A549 (cell line): ENCODE measurements at regions not wholly inside any gene's neighbourhood (a gene's known extent, or its start where the extent isn't known, plus 50 kb on each side); places are given as distances from the start of the nearest gene placed in this dataset.

Experiments
- EP300 ChIP-seq, 2 experiments: fragments of >200 bp; sonication (Bioruptor Twin); formaldehyde crosslinking; IDR thresholded peaks; 2 replicates in 1 of 2; 3 replicates in 1 of 2; pipeline ENCODE4 v1.6.1; 2016 to 2017
- JUN ChIP-seq, 2 experiments: fragments of >200 bp; sonication (Bioruptor Twin); formaldehyde crosslinking; IDR thresholded peaks; 2 replicates in 1 of 2; 3 replicates in 1 of 2; pipeline ENCODE4 v1.6.1; 2016 to 2017
- MAFK ChIP-seq: fragments of 450-650 bp; IDR thresholded peaks from 2 replicates; pipeline ENCODE4 v1.6.1; 2014; ENCODE audit not compliant: partially characterized antibody
- POLR2A ChIP-seq: IDR thresholded peaks from 2 replicates; pipeline ENCODE4 v1.6.1; 2012; ENCODE audit warnings: mild to moderate bottlenecking, low read length
- RAD21 ChIP-seq, 2 experiments: fragments of >200 bp in 1 of 2; sonication (Bioruptor Twin) in 1 of 2; formaldehyde crosslinking in 1 of 2; IDR thresholded peaks in 1 of 2; conservative IDR thresholded peaks in 1 of 2; 2 replicates in 1 of 2; 3 replicates in 1 of 2; pipeline ENCODE4 v1.6.1; 2012 to 2018; ENCODE audit warnings: inconsistent platforms in 1 of 2
- RCOR1 ChIP-seq: fragments of 150-350 bp; IDR thresholded peaks from 2 replicates; pipeline ENCODE4 v1.6.1; 2014; ENCODE audit warnings: antibody characterized with exemption, low read length, low read depth
- SREBF2 ChIP-seq: fragments of 450-650 bp; IDR thresholded peaks from 2 replicates; pipeline ENCODE4 v1.6.1; 2014; ENCODE audit warnings: mild to moderate bottlenecking, moderate library complexity
- ZNF302 ChIP-seq: fragments of 250-450 bp; sonication (Bioruptor Pico); IDR thresholded peaks from 2 replicates; pipeline ENCODE4 v1.9.0; 2021; ENCODE audit warnings: inconsistent platforms, mild to moderate bottlenecking, moderate library complexity
- TF ChIP-seq, protein P1 (sequence below): fragments of >200 bp; sonication (Bioruptor Twin); formaldehyde crosslinking; IDR thresholded peaks from 3 replicates; pipeline ENCODE4 v1.5.1; 2016
- TF ChIP-seq, protein P2 (sequence below): IDR thresholded peaks from 2 replicates; pipeline ENCODE4 v1.6.1; 2012
- TF ChIP-seq, protein P3 (sequence below): fragments of 450-650 bp; IDR thresholded peaks from 2 replicates; pipeline ENCODE4 v1.6.1; 2014; ENCODE audit warnings: antibody characterized with exemption
- TF ChIP-seq, protein P4 (sequence below): fragments of 150-350 bp; IDR thresholded peaks from 2 replicates; pipeline ENCODE4 v1.6.1; 2014; ENCODE audit warnings: low read depth, mild to moderate bottlenecking, low read length

DNA sequence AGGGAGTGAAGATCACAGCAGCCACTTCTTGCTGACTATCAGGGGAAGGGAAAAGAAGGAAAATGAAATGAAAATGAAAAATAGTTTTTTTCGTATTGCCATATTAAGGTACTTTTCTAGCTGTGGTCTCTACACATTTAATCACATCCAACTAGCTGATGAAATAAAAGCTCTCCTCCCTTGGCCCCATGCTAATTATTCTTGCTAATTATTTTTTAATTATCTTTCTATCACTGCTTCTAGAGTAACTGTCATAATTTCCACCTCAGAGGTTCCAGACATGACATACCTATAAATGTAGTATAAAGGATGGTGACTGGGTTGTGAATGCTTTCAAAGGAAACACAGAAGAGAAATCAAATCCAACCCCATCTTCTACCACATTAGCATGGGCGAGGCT lies 334.1 kb upstream of the MAN1A1 start:
- TF ChIP-seq, protein P1, sequence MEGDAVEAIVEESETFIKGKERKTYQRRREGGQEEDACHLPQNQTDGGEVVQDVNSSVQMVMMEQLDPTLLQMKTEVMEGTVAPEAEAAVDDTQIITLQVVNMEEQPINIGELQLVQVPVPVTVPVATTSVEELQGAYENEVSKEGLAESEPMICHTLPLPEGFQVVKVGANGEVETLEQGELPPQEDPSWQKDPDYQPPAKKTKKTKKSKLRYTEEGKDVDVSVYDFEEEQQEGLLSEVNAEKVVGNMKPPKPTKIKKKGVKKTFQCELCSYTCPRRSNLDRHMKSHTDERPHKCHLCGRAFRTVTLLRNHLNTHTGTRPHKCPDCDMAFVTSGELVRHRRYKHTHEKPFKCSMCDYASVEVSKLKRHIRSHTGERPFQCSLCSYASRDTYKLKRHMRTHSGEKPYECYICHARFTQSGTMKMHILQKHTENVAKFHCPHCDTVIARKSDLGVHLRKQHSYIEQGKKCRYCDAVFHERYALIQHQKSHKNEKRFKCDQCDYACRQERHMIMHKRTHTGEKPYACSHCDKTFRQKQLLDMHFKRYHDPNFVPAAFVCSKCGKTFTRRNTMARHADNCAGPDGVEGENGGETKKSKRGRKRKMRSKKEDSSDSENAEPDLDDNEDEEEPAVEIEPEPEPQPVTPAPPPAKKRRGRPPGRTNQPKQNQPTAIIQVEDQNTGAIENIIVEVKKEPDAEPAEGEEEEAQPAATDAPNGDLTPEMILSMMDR = no peak
- TF ChIP-seq POLR2A (no peak), EP300 (IDR thresholded peaks at IDR 0.05) (no peak), RCOR1 (no peak), RAD21 (conservative IDR thresholded peaks at IDR 0.05 in 1 of 2, IDR thresholded peaks at IDR 0.05 in 1 of 2) (no peak), ZNF302 (CRISPR knock-in tag) (no peak), JUN (IDR thresholded peaks at IDR 0.05) (no peak), SREBF2 (no peak), MAFK (no peak)
- TF ChIP-seq, protein P2, sequence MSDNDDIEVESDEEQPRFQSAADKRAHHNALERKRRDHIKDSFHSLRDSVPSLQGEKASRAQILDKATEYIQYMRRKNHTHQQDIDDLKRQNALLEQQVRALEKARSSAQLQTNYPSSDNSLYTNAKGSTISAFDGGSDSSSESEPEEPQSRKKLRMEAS = no peak
- TF ChIP-seq, protein P3, sequence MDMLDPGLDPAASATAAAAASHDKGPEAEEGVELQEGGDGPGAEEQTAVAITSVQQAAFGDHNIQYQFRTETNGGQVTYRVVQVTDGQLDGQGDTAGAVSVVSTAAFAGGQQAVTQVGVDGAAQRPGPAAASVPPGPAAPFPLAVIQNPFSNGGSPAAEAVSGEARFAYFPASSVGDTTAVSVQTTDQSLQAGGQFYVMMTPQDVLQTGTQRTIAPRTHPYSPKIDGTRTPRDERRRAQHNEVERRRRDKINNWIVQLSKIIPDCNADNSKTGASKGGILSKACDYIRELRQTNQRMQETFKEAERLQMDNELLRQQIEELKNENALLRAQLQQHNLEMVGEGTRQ = no peak
- TF ChIP-seq, protein P4, sequence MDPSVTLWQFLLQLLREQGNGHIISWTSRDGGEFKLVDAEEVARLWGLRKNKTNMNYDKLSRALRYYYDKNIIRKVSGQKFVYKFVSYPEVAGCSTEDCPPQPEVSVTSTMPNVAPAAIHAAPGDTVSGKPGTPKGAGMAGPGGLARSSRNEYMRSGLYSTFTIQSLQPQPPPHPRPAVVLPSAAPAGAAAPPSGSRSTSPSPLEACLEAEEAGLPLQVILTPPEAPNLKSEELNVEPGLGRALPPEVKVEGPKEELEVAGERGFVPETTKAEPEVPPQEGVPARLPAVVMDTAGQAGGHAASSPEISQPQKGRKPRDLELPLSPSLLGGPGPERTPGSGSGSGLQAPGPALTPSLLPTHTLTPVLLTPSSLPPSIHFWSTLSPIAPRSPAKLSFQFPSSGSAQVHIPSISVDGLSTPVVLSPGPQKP = no peak
